Kidney (tissue), 13 donors: ENCODE measurements at regions not wholly inside any gene's neighbourhood (a gene's known extent, or its start where the extent isn't known, plus 50 kb on each side); places are given as distances from the start of the nearest gene placed in this dataset.

Source experiments
- DNase-seq, 5 donors: peaks; one replicate each; pipeline ENCODE4 v3.0.0-alpha.2; 2013 to 2020
- FAIRE-seq: peaks from 2 replicates; lab custom pipeline; 2012; peaks lifted over from hg19 to GRCh38; lab: Jason Lieb, UNC
- H3K27ac ChIP-seq, 2 donors: one replicate each; pipeline ENCODE4 v1.7.0; 2013; ENCODE audit warnings: low read depth in 2 of 2, low read length in 2 of 2, inconsistent platforms in 1 of 2
- H3K27me3 ChIP-seq: one replicate; pipeline ENCODE4 v1.7.1; 2013; ENCODE audit warnings: low read length, inconsistent platforms; ENCODE audit not compliant: control insufficient read depth, insufficient read depth
- H3K36me3 ChIP-seq, 3 donors: one replicate each; pipeline versions ENCODE4 v1.7.0 to v1.7.1; 2013; ENCODE audit warnings: low read length in 3 of 3, control low read depth in 1 of 3, inconsistent platforms in 1 of 3; ENCODE audit not compliant: insufficient read depth in 3 of 3, control insufficient read depth in 2 of 3
- H3K4me1 ChIP-seq, 3 donors: one replicate each; pipeline versions ENCODE4 v1.7.0 to v1.7.1; 2013; ENCODE audit warnings: low read length in 3 of 3, inconsistent platforms in 1 of 3, low read depth in 1 of 3; ENCODE audit not compliant: control insufficient read depth in 2 of 3, insufficient read depth in 2 of 3
- H3K4me3 ChIP-seq, 3 donors: one replicate each; pipeline versions ENCODE4 v1.7.0 to v1.8.1; 2013; ENCODE audit warnings: low read length in 3 of 3, control low read depth in 1 of 3, inconsistent platforms in 1 of 3
- H3K9ac ChIP-seq, 3 donors: one replicate each; pipeline versions ENCODE4 v1.7.0 to v1.7.1; 2013; ENCODE audit warnings: low read length in 3 of 3, control low read depth in 1 of 3, inconsistent platforms in 1 of 3
- H3K9me3 ChIP-seq, 3 donors: one replicate each; pipeline versions ENCODE4 v1.7.0 to v1.7.1; 2013; ENCODE audit warnings: low read length in 3 of 3, control low read depth in 1 of 3, inconsistent platforms in 1 of 3; ENCODE audit not compliant: control insufficient read depth in 2 of 3, insufficient read depth in 1 of 3
- CTCF ChIP-seq: IDR thresholded peaks from 3 replicates; pipeline ENCODE4 v1.5.1; 2012; ENCODE audit warnings: mild to moderate bottlenecking, moderate library complexity, borderline replicate concordance; ENCODE audit not compliant: insufficient read depth; ENCODE audit errors: extremely low read depth
- intact Hi-C: fragments of 100-400 bp; cut with DNase I; formaldehyde crosslinking; loops from one replicate; pipeline ENCODE4 v1.11.1; 2022
- donor health status: control.
- donor health status: control.
- donor health status: control.
- donor health status: control.
- donor health status: control.
- donor health status: DM: yes; HTN: yes; CAD: no.
- donor health status: Normal renal cell carcinoma (clear cell type).

- no peaks in the 10 kb centered on the region for H3K9me3 ChIP-seq
- H3K27me3 ChIP-seq = no peaks in the 10 kb centered on the region
- H3K27ac ChIP-seq = no peak overlapping the region
- no peaks in the 10 kb centered on the region for H3K4me1 ChIP-seq
- H3K36me3 ChIP-seq = no peaks in the 10 kb centered on the region
- H3K9ac ChIP-seq = no peak overlapping the region
- H3K4me3 ChIP-seq = no peak overlapping the region
- TF ChIP-seq CTCF = no peak
- FAIRE-seq = no peak
- no peak for DNase-seq
- intact Hi-C loops = no loop called here
These were observed 189.8 kb upstream of the GOLIM4 start for GRCh38 chr3:168285506-168285905.

- DNase-seq (no peak), FAIRE-seq (no peak)
- Histone ChIP-seq H3K9ac (no peak overlapping the region), H3K27me3 (no peaks in the 10 kb centered on the region), H3K36me3 (no peaks in the 10 kb centered on the region), H3K4me3 (no peak overlapping the region), H3K4me1 (no peaks in the 10 kb centered on the region), H3K9me3 (no peaks in the 10 kb centered on the region), H3K27ac (no peak overlapping the region)
- TF ChIP-seq CTCF = no peak
- intact Hi-C loops = no loop called here
These were observed 189.0 kb upstream of the GOLIM4 start for GRCh38 chr3:168284728-168285127.

- no peak overlapping the region for H3K4me3 ChIP-seq
- no peaks in the 10 kb centered on the region for H3K9me3 ChIP-seq
- no peak overlapping the region for H3K9ac ChIP-seq
- no peak overlapping the region for H3K27ac ChIP-seq
- intact Hi-C loops = no loop called here
- no peaks in the 10 kb centered on the region for H3K36me3 ChIP-seq
- no peak for TF ChIP-seq CTCF
- no peaks in the 10 kb centered on the region for H3K4me1 ChIP-seq
- DNase-seq (no peak), FAIRE-seq (no peak)
- no peaks in the 10 kb centered on the region for H3K27me3 ChIP-seq
These were observed 179.9 kb upstream of the GOLIM4 start for GRCh38 chr3:168275662-168276061.

GRCh38 chr3:168273917-168274316 is 178.2 kb upstream of the GOLIM4 start:
- DNase-seq (no peak), FAIRE-seq (no peak)
- no peak for TF ChIP-seq CTCF
- Histone ChIP-seq H3K4me3 (no peak overlapping the region), H3K27ac (no peak overlapping the region), H3K9me3 (no peaks in the 10 kb centered on the region), H3K4me1 (no peaks in the 10 kb centered on the region), H3K36me3 (no peaks in the 10 kb centered on the region), H3K27me3 (no peaks in the 10 kb centered on the region), H3K9ac (no peak overlapping the region)
- intact Hi-C loops = no loop called here
